ENCODE measurements at regions not wholly inside any gene's neighbourhood (a gene's known extent, or its start where the extent isn't known, plus 50 kb on each side); places are given as distances from the start of the nearest gene placed in this dataset.

- no peak for TF ChIP-seq CTCF (IDR thresholded peaks at IDR 0.05)
- TF ChIP-seq ZNF138 (CRISPR knock-in tag; conservative IDR thresholded peaks at IDR 0.05): no peak
- no peak for TF ChIP-seq STAT6 (CRISPR knock-in tag; conservative IDR thresholded peaks at IDR 0.05; ENCODE audit: low read depth)
- TF ChIP-seq MLX (CRISPR knock-in tag; IDR thresholded peaks at IDR 0.05): no peak
- TF ChIP-seq AFF4 (CRISPR knock-in tag; IDR thresholded peaks at IDR 0.05; ENCODE audit: borderline replicate concordance): no peak
- no peak for TF ChIP-seq RORB (CRISPR knock-in tag; IDR thresholded peaks at IDR 0.05)
- no peak for TF ChIP-seq HMGA2 (CRISPR knock-in tag; IDR thresholded peaks at IDR 0.05)
- TF ChIP-seq MAX (CRISPR knock-in tag; IDR thresholded peaks at IDR 0.05): no peak
- no peak for TF ChIP-seq USF1 (CRISPR knock-in tag; IDR thresholded peaks at IDR 0.05)
- no peak for TF ChIP-seq E2F1 (CRISPR knock-in tag; IDR thresholded peaks at IDR 0.05)
- no peak for TF ChIP-seq JUN (CRISPR knock-in tag; IDR thresholded peaks at IDR 0.05)
- no peak for TF ChIP-seq RELA (CRISPR knock-in tag; IDR thresholded peaks at IDR 0.05; ENCODE audit: borderline replicate concordance)
- TF ChIP-seq CBFB (CRISPR knock-in tag; IDR thresholded peaks at IDR 0.05; ENCODE audit: low read depth): no peak
Measured at GRCh38 chr6:150691463-150691862, 91.8 kb downstream of the PLEKHG1 start.
